GM12878 (cell line): ENCODE measurements at regions not wholly inside any gene's neighbourhood (a gene's known extent, or its start where the extent isn't known, plus 50 kb on each side); places are given as distances from the start of the nearest gene placed in this dataset.

Source experiments
- EED ChIP-seq: sonication (generic); IDR thresholded peaks from 2 replicates; pipeline ENCODE4 v1.6.1; 2016; ENCODE audit warnings: antibody characterized with exemption, low read depth
- IKZF1 ChIP-seq: fragments of 450-650 bp; conservative IDR thresholded peaks from 2 replicates; pipeline ENCODE4 v1.6.1; 2017; ENCODE audit warnings: antibody characterized with exemption, mild to moderate bottlenecking
- JUNB ChIP-seq: IDR thresholded peaks from 2 replicates; pipeline ENCODE4 v1.6.1; 2016; ENCODE audit warnings: antibody characterized with exemption, mild to moderate bottlenecking
- NBN ChIP-seq: fragments of 450-650 bp; IDR thresholded peaks from 2 replicates; pipeline ENCODE4 v1.6.1; 2016
- RB1 ChIP-seq: fragments of 450-650 bp; formaldehyde crosslinking; IDR thresholded peaks from 2 replicates; pipeline ENCODE4 v1.6.1; 2017; ENCODE audit warnings: mild to moderate bottlenecking, borderline replicate concordance
- RBBP5 ChIP-seq: fragments of 200-600 bp; sonication (generic); conservative IDR thresholded peaks from 2 replicates; pipeline ENCODE4 v1.6.1; 2016
- SMC3 ChIP-seq: IDR thresholded peaks from 2 replicates; pipeline ENCODE4 v1.6.1; 2011; ENCODE audit warnings: low read length, improper control_type of control experiment, borderline replicate concordance
- TCF12 ChIP-seq: IDR thresholded peaks from 2 replicates; pipeline ENCODE4 v1.6.1; 2011; ENCODE audit warnings: low read depth, mild to moderate bottlenecking, low read length
- ZZZ3 ChIP-seq: IDR thresholded peaks from 2 replicates; pipeline ENCODE4 v1.6.1; 2011; ENCODE audit warnings: low read depth; ENCODE audit not compliant: control insufficient read depth, insufficient read length
- TF ChIP-seq, protein P1 (sequence below), 3 experiments: IDR thresholded peaks in 2 of 3; conservative IDR thresholded peaks in 1 of 3; 2 replicates each; pipeline ENCODE4 v1.5.1; 2011; ENCODE audit warnings: low read depth in 3 of 3, low read length in 3 of 3, mild to moderate bottlenecking in 3 of 3, control low read depth in 2 of 3, moderate library complexity in 2 of 3, inconsistent platforms in 1 of 3, mixed read lengths in 1 of 3; ENCODE audit not compliant: control insufficient read depth in 2 of 3, insufficient read depth in 1 of 3; ENCODE audit errors: extremely low read depth in 1 of 3
- TF ChIP-seq, protein P2 (sequence below): fragments of 450-650 bp; formaldehyde crosslinking; IDR thresholded peaks from 2 replicates; pipeline ENCODE4 v1.4.0; 2022; ENCODE audit warnings: mild to moderate bottlenecking, moderate library complexity
- TF ChIP-seq, protein P3 (sequence below): IDR thresholded peaks from 2 replicates; pipeline ENCODE4 v1.6.1; 2012; ENCODE audit warnings: low read depth, low read length, improper control_type of control experiment

DNA sequence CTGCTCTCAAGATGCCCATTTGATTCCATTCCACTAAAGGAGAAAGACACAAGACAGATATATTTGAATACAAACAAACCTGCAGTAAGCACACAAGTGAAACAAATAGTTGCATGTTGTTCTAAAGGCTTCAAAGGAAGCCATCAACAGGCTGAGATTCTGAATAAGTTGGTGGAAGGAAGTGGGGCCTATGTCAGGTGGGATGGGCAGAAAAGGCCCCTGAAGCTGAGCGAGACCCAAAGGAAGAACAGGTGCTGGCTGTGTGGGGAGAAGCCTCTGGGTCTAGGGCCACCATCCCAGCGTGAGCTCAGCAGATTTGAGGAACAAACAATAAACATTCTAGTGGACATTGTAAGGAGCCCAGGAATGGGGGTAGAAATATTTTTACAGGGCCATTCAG, 82.4 kb upstream of the PLAC8 start:
- TF ChIP-seq EED, result no peak
- TF ChIP-seq, protein P1, sequence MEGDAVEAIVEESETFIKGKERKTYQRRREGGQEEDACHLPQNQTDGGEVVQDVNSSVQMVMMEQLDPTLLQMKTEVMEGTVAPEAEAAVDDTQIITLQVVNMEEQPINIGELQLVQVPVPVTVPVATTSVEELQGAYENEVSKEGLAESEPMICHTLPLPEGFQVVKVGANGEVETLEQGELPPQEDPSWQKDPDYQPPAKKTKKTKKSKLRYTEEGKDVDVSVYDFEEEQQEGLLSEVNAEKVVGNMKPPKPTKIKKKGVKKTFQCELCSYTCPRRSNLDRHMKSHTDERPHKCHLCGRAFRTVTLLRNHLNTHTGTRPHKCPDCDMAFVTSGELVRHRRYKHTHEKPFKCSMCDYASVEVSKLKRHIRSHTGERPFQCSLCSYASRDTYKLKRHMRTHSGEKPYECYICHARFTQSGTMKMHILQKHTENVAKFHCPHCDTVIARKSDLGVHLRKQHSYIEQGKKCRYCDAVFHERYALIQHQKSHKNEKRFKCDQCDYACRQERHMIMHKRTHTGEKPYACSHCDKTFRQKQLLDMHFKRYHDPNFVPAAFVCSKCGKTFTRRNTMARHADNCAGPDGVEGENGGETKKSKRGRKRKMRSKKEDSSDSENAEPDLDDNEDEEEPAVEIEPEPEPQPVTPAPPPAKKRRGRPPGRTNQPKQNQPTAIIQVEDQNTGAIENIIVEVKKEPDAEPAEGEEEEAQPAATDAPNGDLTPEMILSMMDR (IDR thresholded peaks at IDR 0.05 in 2 of 3, conservative IDR thresholded peaks at IDR 0.05 in 1 of 3; ENCODE audit: control insufficient read depth in 2 of 3, extremely low read depth in 1 of 3, insufficient read depth in 1 of 3, low read depth in 3 of 3, low read length in 3 of 3), result no peak
- no peak for TF ChIP-seq RBBP5
- no peak for TF ChIP-seq SMC3
- TF ChIP-seq RB1, result no peak
- TF ChIP-seq ZZZ3, result no peak
- TF ChIP-seq, protein P2, sequence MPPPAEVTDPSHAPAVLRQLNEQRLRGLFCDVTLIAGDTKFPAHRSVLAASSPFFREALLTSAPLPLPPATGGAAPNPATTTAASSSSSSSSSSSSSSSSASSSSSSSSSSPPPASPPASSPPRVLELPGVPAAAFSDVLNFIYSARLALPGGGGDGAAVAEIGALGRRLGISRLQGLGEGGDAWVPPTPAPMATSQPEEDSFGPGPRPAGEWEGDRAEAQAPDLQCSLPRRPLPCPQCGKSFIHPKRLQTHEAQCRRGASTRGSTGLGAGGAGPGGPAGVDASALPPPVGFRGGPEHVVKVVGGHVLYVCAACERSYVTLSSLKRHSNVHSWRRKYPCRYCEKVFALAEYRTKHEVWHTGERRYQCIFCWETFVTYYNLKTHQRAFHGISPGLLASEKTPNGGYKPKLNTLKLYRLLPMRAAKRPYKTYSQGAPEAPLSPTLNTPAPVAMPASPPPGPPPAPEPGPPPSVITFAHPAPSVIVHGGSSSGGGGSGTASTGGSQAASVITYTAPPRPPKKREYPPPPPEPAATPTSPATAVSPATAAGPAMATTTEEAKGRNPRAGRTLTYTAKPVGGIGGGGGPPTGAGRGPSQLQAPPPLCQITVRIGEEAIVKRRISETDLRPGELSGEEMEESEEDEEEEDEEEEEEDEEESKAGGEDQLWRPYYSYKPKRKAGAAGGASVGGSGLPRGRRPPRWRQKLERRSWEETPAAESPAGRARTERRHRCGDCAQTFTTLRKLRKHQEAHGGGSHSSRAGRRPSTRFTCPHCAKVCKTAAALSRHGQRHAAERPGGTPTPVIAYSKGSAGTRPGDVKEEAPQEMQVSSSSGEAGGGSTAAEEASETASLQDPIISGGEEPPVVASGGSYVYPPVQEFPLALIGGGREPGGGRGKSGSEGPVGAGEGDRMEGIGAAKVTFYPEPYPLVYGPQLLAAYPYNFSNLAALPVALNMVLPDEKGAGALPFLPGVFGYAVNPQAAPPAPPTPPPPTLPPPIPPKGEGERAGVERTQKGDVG (CRISPR knock-in tag), result no peak
- no peak for TF ChIP-seq TCF12
- no peak for TF ChIP-seq IKZF1
- TF ChIP-seq NBN, result no peak
- TF ChIP-seq, protein P3, sequence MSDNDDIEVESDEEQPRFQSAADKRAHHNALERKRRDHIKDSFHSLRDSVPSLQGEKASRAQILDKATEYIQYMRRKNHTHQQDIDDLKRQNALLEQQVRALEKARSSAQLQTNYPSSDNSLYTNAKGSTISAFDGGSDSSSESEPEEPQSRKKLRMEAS, result no peak
- TF ChIP-seq JUNB, result no peak
